ENCODE measurements at regions not wholly inside any gene's neighbourhood (a gene's known extent, or its start where the extent isn't known, plus 50 kb on each side); places are given as distances from the start of the nearest gene placed in this dataset.

DNA sequence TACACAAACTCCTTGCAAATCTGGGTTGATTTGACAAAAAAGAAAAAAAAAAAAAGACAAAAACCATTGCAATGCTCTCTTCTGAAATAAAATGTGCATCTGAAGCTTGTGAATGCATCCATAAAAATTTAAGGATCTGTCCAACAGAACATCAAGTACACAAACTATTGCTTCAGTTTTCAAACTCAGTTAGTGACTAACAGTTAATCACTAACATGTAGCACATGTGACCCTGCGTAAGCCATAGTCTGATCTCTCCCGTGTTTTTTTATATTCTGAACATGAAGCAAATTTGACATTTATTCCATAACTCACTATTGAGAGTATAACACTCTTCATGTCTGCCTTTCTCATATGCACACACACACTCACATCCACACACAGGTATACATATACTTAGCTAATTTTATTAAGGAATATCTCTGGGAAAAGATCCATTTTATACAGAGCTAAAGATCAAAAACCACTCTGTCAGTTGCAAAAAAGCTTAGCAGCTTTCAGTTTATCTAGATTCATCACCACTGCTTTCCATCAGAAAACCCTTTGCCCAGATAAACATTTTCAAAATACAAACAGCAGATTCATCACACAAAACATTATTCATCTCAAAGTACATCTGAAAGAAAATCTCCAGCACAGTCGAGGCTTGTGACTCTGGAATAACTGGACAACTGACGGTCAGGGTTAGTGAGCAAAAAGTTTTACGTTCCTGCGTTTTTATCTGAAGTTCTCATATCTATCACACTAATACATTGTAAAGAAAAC, 1000.4 kb upstream of the ACVR2A start:
- no peak for DNase-seq

- DNase-seq = no peak
Observed at GRCh38 chr2:146837857-146838256, 1007.0 kb upstream of the ACVR2A start.

- no peak for DNase-seq
Observed at GRCh38 chr2:146826388-146826787, 1018.4 kb upstream of the ACVR2A start.

GRCh38 chr2:146821836-146822316, 1023.0 kb upstream of the ACVR2A start:
- DNase-seq = no peak

DNA sequence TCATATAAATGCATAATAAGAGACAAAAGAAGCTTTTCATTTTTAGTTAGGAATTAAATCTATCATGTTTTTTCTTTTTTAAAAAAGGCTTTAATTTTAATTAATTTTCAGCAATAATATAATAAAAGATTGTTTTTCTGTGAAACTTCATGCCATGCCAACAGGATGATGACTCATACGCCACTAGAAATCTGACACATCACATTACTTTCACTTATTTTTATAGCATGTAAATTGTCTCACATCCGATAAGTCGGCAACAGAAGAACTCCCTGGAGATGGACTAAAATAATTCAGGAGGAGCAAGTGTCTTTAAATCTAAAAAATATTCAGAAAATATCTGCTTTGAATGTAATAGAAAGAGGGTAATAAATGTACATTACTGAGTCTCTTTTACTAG, 1024.2 kb upstream of the ACVR2A start:
- no peak for DNase-seq

DNA sequence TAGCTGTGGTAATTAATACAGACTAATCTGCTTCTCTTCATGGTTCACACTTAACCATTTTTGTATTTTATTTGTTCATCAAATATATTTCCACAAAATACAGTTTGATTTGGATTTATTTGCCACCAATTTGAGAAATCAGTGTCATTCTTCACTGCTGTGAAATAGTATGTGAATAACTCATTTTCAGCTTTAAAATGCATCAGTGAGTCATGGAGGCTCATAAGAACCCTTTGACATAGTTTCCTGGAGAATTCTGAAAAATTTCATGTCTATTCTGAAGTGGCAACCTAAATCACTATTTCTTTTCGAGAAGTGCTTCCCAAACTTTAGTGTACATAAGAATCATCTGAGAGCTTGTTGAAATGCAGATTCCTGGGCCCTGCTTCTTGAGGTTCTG, 1026.7 kb upstream of the ACVR2A start:
- DNase-seq = no peak

DNA sequence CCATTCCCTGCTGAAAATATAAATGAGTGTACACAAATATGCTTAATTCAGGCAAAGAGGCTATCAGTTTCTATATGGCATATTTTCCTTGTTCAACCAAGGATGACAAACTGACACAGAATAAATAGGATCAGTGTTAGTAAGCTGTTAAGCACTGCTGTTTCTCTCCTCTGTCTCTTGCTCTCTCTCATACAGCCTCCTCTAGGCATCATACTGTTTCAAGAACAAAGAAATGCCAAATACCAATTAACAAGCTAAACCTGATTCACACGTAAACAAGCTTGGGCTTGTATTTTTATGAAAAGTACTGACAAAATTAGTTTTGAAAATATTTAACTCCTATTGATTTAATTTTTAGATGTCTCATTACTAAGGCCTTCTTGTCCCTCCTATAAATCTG, 1027.2 kb upstream of the ACVR2A start:
- no peak for DNase-seq

DNA sequence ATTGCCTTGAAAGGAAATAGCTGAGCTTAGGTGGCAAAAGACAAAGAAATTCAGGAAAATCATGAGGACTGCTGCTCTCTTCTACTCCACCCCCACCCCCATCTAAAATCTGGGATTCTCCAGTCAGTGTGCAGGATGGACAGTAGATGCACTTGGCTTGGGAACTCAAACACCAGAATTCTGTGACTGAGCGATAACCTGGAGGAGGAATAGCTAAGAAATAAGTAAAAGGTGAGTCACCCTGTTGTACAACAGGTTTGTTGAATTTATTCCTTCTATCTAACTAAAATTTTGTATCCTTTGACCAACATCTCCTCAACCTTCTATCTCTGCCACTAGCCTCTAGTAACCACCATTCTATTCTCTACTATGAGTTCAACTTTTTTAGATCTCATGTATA, 1029.9 kb upstream of the ACVR2A start:
- no peak for DNase-seq

GRCh38 chr2:146807568-146808168, 1037.2 kb upstream of the ACVR2A start:
- no peak for DNase-seq

DNA sequence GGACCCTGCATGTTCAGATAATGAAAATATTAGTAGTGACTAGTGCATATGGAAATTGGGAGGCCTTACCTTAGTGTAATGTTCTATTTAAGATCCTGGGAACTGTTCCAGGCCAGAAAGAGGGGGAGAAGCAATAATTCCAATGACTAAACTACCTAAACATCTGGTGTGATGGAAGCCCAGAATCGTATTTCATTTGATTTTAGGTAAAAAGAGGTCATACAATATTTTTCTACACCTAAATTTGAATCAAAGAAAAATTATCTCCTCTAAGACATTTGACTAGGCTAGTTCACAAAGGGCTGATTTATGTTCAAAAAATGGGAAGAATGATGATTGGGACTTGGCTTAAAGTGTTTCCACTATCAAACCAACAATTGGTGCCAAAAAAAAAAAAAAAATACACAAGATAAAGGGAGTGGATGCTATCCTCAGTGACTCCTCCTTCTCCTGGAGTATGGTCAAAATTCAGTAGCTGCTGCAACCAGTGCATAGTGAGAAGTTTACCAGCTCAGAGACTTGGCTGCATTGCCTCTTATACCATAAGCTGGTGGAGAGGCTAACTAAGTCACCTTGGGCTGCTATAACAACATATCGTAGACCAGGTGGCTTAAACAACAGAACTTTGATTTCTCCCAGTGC, 1038.3 kb upstream of the ACVR2A start:
- DNase-seq = no peak

DNA sequence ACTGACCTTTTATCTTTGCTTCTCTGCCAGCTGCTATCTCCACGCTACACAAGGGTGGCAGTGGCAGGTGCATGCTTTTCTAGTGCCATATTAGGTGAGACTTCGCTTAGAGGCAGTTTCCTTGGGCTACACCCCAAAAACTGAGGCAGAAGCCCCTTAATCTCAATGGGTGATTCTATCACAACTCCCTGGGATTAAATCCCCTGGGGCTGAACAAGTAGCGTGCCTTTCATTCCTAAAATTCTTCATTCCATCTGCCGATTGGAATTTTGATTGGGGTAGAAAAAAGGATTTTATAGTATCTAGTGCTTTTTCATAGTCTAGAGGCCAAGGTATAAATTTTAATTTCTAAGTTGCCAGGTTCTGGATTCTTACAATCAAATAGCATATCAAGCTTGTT, 1040.5 kb upstream of the ACVR2A start:
- DNase-seq = no peak

GRCh38 chr2:146801886-146802285, 1042.9 kb upstream of the ACVR2A start:
- DNase-seq = no peak

GRCh38 chr2:146786396-146786795, 1058.4 kb upstream of the ACVR2A start:
- no peak for DNase-seq

DNA sequence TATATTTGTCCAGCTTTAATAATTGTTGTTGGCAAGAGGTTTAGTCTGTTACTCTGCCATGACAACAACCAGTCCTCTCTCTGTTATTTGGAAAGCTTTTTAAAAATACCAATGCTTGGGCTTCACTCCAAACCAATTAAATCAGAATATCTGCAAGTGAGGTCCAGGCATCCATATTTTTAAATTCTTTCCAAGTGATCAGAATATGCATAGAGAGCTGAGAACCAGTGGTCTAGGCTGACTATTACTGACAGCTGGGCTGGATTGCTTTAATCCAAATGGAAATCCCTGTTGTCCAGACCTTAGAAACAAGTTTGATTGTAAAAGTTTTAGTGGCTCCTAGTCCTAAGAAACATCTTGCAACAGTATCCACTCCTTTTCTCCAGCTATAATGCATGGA, 1059.7 kb upstream of the ACVR2A start:
- no peak for DNase-seq

DNA sequence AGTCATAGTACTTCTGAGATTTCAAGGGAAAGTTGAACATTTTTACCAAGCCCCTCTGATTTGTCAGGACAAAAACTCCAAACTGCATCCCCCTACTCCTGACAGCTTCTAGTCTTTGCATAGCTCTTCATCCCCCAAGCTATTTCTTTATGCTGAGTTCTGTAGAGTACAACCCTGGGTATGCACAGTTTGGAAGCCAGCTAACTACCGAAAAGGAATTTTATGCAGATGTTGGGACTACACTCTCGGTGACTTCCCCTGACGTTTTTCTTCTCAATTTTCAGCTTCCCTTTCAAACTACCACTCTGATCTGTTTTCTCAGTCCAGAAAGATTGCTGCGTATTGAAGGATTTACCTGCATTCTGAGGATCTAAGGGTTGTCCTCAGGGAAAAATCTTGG, 1060.2 kb upstream of the ACVR2A start:
- DNase-seq = no peak

DNA sequence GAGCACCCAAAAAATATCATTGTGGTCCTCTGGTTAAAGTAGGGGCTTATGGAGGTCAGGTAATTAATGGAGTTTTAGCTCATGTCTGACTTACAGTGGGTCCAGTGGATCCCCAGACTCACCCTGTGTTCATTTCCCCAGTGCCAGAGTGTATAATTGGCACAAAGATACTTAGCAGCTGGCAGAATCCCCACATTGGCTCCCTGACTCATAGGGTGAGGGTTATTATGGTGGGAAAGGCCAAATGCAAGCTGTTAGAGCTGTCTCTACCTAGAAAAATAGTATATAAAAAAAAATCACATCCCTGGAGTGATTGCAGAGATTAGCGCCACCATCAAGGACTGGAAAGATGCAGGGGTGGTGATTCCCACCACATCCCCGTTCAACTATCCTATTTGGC, 1067.6 kb upstream of the ACVR2A start:
- DNase-seq = no peak

DNA sequence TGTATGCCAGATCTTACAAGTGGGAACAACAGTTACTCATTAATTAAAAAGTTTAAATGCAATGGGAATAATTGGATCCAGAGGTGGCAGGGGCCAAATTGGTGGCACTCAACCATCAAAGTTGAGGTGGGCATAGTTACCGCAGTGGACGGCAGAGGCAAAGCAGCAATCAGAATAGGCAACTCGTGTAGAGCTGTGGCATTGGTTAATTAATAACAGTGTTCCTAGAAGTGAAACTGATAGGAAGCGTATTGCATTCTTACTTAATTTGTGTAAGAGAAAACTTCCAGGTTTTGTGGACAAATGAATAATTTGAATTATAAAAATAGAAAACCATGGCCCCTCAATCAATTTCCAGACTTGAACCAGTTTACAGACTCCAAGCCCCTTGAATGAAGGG, 1068.2 kb upstream of the ACVR2A start:
- DNase-seq = no peak

GRCh38 chr2:146771531-146771930, 1073.3 kb upstream of the ACVR2A start:
- DNase-seq = no peak

- no peak for DNase-seq
Observed at GRCh38 chr2:146764301-146764700, 1080.5 kb upstream of the ACVR2A start.

DNA sequence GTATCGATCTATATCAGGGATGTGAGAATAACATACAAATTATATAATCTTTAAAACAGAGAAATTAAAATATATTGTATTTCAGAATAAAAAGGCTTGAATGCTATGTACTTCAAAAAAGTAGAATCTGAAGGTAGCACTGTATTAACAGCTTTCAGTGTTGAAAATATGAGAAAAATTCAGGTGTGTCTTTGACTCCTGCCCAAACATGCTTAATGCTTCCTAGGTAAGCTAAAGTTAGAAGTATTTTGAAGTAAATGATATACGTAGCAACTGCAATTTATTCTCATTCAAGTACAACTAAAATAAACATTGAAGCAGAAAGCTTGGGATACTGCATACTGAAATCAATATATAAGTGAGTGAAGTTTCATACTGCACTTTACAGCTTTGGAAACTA, 1082.0 kb upstream of the ACVR2A start:
- no peak for DNase-seq

- DNase-seq = no peak
Observed at GRCh38 chr2:146754606-146755005, 1090.2 kb upstream of the ACVR2A start.

- DNase-seq = no peak
Observed at GRCh38 chr2:146748046-146748445, 1096.8 kb upstream of the ACVR2A start.

DNA sequence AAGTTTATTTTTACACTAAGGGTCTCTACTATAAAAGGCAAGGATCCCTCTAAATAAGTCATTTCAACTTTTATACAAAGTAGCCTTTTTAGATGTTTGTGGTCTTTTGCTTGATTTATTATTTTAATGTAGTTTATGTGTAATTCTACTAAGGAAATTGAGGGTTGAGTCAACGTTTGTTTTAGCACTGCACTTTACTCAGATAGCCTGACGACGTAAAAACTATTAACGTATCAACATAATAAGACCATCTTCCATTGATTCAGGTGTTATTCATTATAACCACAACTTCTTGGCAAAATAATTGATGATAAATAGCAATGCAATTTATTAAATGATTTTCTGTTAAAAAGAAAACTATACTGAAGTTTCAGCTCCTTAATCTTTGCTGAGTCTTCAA, 1103.6 kb upstream of the ACVR2A start:
- no peak for DNase-seq

DNA sequence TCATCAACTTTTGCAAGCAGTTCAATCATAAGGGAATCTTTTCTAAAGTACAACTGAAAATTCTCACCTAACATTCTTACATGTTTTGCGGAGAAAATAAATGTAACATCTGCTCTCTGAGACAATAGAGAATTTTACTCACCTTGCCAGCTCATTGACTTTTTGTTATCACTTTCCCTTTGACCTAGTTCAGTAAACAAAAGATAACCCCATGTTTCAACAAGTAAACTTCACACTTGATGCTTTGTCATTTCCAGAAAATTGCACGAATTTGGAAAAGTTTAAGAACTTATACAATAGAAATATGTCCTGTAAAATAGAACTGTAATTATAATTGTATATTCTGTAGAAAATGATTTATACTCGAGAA, 1110.0 kb upstream of the ACVR2A start:
- no peak for DNase-seq
